Ishikawa (cell line): ENCODE measurements at regions not wholly inside any gene's neighbourhood (a gene's known extent, or its start where the extent isn't known, plus 50 kb on each side); places are given as distances from the start of the nearest gene placed in this dataset.

ENCODE experiments used
- CEBPB ChIP-seq: IDR thresholded peaks from 2 replicates; pipeline ENCODE4 v1.6.1; 2012
- CREB1 ChIP-seq: IDR thresholded peaks from 2 replicates; pipeline ENCODE4 v1.6.1; 2012; ENCODE audit warnings: low read depth
- EGR1 ChIP-seq: IDR thresholded peaks from 2 replicates; pipeline ENCODE4 v1.6.1; 2012
- EP300 ChIP-seq: IDR thresholded peaks from 2 replicates; pipeline ENCODE4 v1.6.1; 2012; ENCODE audit warnings: borderline replicate concordance
- MAX ChIP-seq: IDR thresholded peaks from 2 replicates; pipeline ENCODE4 v1.6.1; 2012
- NFIC ChIP-seq: IDR thresholded peaks from 2 replicates; pipeline ENCODE4 v1.6.1; 2012
- RAD21 ChIP-seq: IDR thresholded peaks from 2 replicates; pipeline ENCODE4 v1.6.1; 2012; ENCODE audit warnings: low read depth
- REST ChIP-seq: IDR thresholded peaks from 2 replicates; pipeline ENCODE4 v1.6.1; 2012; ENCODE audit warnings: low read depth, mild to moderate bottlenecking
- TAF1 ChIP-seq: IDR thresholded peaks from 2 replicates; pipeline ENCODE4 v1.6.1; 2012; ENCODE audit warnings: low read depth, mild to moderate bottlenecking
- TCF12 ChIP-seq: IDR thresholded peaks from 2 replicates; pipeline ENCODE4 v1.6.1; 2012; ENCODE audit warnings: low read depth
- TEAD4 ChIP-seq: IDR thresholded peaks from 2 replicates; pipeline ENCODE4 v1.6.1; 2012
- USF1 ChIP-seq: IDR thresholded peaks from 2 replicates; pipeline ENCODE4 v1.6.1; 2012
- YY1 ChIP-seq: IDR thresholded peaks from 2 replicates; pipeline ENCODE4 v1.6.1; 2012; ENCODE audit warnings: low read depth

- TF ChIP-seq EP300 (no peak), TCF12 (no peak), CREB1 (no peak), NFIC (no peak), YY1 (no peak), RAD21 (no peak), REST (no peak), MAX (no peak), TAF1 (no peak), CEBPB (no peak), EGR1 (no peak), TEAD4 (no peak), USF1 (no peak)
Measured at GRCh38 chr13:53105477-53105876, 76.9 kb downstream of the OLFM4 start.
